HG03025 (cell line): ENCODE measurements at regions not wholly inside any gene's neighbourhood (a gene's known extent, or its start where the extent isn't known, plus 50 kb on each side); places are given as distances from the start of the nearest gene placed in this dataset.
"Not testable (repeated sequence)": the region's sequence is repeated elsewhere in the genome, so short reads cannot be mapped to it uniquely, and the experiment has no call there.

ENCODE experiments used
- ATAC-seq: cut with Tn5 transposase; IDR thresholded peaks from one replicate; pipeline ENCODE4 v1.9.1; 2021; ENCODE audit warnings: mild to moderate bottlenecking, moderate library complexity; ENCODE audit not compliant: unreplicated experiment, low FRiP score

DNA sequence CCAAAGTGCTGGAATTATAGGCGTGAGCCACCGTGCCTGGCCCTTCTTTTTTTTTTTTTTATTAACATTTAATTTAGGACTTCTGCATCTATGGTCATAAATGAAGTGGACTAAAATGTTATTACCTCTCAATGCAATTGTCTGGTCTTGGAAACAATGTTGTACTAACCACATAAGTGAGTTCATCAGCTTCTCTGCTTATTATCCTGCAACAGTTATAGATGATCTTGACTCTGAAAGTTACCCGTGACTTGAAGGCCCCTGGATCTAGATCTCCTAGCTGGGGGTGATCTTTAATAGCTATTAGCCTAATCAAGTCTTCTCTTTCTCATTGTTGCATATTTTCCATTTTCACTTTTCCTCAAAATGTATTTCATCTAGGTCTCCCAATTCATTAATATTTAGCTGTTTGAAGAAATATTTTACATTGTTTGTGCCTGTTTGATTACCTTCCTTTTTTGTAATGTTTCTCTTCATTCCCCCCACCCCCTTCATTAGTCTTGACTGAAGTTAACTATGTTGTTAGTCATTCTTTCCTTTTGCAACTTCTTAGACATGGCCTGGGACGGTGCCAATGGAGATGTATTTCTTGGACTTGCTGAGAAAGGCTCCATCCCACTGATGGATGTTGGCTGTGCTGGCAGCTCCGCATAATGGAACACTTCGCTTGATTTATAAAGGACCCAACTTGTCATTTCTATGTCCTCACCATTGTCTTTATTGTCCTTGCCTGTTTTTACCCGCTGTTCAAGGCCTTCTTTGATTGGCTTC is 141.6 kb upstream of the RIOK3 start:
- ATAC-seq, result no peak

DNA sequence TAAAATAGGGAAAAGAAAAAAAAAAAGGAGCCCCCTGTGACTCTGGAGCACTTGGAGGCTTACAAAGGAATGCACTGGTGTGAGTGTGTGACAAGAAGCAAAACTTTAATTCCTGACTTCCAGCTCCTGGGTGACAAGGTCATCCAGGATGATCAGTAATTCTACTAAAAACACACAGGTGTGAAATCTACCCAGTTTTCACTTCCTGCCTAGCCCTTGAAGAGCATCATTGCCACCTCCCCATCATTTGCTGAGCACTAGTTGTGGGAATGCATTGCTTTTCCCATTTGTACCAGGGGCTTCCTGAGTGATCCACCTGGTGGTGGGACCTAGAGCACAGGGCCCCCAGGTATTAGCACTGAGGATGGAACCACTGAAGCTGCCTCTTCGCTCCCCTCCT is 139.7 kb upstream of the RIOK3 start:
- no peak for ATAC-seq

DNA sequence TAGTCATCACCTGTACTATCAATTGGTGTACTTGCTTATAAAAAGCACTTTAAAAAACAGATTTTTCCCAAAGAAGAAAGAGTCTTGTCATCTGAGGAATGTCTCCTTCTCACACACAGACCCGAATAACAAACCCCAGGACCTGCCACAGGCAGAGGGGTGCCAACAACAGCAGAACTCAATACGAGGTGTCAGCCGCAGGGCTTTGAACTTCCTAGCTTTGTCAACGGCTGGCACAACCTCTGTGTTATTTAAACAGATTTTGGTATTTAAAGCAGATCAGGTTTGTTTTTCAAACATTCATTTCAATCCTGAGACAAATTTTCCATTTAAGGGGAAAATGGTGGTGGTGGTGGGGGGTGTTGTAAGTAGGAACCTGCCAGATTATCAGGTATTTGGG is 138.4 kb upstream of the RIOK3 start:
- no peak for ATAC-seq

DNA sequence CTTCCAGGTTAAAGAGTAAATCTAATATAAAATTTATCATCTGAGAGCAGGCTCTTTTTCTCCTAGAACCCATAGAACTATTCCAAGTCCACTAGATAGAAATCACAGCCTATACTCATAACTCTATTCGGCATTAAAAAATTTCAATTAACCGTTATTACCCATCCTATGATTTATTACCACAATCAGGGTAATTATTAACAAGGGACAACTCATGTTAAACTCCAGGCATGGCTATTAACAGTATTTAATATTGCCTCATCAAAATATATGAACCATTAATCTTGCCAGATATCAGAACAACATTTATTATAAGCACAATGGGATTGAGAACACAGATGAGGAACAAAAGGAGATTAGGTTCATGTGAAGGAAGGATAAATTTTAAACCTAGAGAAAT is 136.8 kb upstream of the RIOK3 start:
- no peak for ATAC-seq

DNA sequence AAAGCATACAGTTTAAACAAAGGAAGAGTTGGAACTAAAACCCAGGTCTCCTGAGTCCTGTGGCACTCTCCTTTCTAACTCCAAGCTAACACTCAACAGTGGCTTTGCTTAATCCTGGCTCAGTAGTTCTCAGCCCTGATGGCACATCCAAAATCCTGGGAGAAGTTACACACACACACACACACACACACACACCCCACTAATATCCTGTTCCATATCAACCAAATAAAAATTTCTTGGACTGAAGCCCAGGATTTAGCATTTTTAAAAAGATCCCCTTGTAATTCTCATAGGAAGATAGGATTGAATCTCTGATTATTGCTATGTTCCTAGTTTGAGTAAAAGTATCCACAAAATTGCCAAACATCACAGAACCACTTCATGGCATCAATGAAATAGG is 136.1 kb upstream of the RIOK3 start:
- ATAC-seq, result no peak

DNA sequence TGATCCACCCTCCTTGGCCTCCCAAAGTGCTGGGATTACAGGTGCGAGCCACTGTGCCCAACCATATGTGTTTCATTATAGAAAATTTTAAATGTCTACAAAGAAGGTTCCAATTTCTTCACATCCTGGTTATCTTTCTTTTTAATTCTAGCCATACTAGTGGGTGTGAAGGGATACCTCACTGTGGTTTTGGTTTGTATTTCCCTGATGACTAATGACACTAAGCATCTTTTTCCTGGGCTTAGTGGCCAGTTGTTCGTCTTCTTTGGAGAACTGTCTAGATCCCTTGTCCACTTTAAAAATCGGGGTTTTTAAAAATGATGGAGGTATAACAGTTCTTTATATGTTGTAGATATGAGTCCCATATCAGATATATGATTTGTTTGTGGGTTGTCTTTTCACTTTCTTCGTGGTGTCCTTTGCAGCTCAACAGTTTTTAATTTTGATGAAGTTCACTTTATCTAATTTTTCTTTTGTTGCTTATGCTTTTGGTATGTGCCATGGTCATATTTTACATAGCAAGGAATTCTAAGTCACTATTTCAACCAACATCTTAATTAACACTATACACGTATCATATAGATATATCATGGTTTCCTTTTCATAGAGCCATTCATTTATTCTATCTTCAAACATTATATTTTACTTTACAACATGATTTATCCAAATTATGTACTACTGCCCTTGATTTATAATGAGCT is 135.0 kb upstream of the RIOK3 start:
- no peak for ATAC-seq

DNA sequence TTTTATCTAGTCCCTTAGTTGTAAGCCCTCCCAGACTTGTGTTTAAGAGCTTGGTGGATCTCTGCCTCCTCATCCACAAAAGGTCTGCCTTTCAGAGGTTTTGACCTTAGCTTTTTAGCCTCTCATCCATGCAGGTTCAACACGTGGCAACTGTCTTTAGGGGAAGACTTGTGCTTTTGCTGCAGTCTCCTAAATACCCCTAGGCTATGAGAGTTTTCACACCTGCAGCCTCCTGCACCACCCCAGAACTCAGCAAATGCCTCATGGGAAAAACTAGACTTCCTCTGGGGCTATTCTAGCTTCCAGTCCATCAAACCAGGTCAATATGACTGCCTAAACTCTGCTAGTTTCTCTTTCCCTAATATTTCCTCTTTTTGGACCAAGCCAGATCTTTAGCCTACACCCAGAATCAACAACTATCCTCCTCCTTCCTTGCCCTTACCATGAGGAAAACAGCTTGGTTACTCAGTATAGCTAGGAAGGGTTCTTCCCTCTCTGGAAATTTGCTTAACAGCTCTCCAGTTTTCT is 132.3 kb upstream of the RIOK3 start:
- no peak for ATAC-seq

DNA sequence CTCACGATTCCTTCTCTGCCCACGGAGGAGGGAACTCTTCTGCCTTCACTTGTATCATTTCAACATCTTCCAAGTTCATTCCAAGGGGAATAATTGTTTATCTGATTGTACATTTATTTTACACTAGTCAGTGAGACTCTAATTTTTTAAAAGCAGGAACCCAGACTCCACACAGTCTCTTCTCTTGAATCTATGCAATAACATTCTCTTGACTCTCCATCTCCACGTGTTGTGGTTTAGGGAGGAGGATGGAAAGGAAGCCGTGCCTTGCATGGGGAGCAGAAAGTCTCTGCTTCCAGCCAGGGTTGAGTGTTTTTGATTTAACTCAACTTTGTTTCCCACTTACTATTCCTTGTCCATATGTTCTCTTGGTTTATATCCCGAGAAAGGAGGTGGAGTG is 131.1 kb upstream of the RIOK3 start:
- ATAC-seq, result no peak

DNA sequence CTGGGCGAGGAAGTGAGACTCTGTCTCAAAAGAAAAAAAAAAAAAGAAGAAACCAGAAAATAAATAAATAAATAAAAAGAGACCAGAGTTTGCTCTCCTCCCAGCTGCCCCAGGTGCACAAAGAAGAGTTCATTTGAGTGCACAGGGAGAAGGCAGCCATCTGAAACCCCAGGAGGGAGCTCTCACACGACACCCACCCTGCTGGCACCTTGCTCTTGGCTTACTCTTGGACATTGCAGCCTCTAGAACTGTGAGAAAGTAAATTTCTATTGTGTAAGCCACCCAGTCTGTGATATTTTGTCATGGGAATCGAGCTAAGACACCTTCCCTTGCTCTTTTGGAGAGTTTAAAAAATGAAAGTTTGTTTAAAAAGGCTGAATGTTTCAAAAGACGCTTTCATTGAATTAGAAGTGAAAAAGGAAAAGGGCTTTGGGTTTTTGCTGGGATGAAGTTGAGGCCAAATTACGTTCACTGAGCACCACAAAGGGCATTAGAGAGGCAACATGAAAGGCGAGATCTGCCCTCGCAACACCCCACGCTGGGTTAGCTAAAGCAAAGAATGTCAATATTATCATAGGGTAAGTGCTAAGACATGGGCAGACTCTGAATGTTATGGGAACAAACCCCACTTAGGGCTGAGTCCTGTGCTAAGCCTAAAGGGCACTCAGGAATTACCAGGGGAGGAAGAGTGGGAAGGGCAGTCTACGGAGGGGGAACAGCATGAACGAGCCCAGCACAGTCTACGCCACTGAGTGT is 128.9 kb upstream of the RIOK3 start:
- no peak for ATAC-seq

DNA sequence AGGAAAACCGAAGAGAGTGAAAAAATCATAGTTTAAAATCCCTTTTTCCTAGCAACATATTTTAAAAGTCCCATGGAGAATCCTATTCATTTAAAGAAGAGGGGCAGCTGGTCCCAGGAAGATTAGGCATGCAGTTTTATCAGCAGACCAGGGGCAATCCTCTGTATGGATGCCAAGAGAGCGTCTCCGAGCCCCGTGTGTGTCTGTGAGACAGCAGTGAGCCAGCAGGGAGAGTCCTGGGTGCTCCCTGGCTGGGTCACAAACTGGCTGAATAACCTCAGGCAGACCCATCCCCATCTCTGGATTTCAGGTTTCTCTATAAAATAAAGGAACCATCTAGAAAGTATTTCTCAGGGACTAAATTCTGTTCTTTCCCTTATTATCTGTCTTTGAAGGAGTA is 128.2 kb upstream of the RIOK3 start:
- ATAC-seq, result no peak

DNA sequence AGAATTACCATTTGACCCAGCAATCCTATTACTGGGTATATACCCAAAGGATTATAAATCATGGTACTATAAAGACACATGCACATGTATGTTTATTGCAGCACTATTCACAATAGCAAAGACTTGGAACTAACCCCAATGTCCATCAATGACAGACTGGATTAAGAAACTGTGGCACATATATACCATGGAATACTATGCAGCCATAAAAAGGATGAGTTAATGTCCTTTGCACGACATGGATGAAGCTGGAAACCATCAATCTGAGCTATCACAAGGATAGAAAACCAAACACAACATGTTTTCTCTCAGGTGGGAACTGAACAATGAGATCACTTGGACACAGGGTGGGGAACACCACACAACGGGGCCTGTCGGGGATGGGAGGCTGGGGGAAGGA is 123.4 kb upstream of the RIOK3 start:
- ATAC-seq, result not testable (repeated sequence)

DNA sequence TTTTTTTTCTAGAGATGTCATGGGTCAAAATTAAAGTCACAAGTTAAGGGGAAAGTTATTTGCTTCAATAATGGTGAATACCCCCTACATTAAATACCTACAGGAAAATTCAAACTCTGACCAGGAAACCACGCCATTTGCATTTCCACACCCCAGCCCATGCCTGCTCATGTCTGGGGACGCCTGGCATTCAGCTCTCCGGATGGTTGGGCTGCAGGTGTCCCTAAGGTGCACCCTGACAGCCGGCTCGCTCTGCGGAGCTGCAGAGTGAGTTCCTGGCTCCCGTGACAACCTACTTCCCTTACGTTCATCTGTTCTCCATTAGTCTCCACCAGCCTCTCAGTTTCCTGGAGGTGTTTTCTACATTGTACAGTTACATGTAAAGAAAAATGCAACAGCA is 122.7 kb upstream of the RIOK3 start:
- no peak for ATAC-seq

DNA sequence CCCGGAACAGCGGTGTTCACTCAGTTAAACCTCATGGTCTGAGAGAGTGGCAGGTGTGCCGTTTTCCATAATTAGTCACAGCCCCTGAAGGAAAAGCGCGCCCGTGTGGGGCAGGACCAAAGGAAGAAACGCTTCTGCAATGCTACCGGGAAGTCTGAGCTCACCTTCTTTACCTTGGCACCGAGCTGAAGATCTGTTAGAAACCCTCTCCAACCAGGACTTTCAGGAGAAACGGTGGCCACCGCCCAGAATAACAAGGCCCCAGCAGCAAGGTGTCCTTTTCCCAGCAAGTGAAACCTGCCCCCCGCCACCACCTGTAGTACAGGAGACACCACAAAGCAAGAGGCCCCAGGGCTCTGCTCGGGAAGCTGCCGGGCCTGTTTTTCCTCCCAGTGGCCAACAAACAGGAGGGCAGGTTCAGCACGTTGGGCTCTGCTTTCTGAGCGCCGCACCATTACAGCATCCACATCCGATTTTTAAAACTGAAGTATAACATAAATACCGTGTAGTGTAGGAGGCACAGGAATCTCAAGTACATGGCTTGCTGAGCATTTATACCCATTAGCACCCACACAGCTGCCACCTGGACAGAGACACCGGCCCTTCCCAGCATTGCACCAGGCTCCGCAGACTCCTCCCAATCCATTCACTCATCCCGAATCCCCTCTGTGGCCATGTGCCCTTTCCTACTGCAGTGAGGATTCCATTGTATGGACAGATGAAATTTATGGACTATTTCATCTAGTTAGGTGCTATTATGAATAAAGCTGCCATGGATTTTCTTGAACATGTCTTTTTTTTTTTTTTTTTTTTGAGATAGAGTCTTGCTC is 121.8 kb upstream of the RIOK3 start:
- no peak for ATAC-seq

DNA sequence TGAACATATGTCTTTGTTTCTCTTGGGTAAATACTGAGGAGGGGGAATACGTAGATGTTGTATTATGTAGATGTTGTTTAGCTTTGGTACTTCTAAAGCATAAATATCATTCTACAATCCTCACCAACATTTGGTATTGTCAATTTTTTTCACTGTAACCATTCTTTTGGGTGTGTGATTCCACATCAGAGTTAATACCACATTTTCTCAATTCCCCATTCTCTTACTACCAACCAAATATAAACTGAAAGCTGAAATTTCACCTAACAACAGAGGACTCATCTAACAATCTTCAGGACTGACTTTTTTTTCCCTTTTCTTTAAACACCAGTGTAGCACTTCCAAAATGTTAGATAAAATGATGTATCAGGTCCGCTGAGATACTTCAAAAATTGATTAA is 120.7 kb upstream of the RIOK3 start:
- no peak for ATAC-seq

DNA sequence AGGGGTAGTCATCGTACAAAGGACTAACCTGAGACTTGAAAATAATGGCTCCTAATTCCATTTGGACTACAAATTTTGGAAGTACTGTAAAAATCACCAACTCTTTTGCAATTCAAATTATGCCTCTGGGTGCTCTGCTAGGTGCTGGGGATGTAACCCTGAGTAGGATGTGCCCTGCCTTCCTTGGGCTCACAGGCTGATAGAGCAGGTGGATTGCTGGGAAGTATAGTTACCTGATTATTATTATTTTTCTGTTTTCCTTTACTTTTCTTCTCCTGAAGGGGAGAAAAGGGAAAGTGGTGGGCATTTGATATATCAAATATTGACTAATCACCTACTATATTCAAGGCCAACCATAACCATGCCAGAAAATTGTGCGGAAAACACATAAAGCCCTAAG is 119.3 kb upstream of the RIOK3 start:
- no peak for ATAC-seq

DNA sequence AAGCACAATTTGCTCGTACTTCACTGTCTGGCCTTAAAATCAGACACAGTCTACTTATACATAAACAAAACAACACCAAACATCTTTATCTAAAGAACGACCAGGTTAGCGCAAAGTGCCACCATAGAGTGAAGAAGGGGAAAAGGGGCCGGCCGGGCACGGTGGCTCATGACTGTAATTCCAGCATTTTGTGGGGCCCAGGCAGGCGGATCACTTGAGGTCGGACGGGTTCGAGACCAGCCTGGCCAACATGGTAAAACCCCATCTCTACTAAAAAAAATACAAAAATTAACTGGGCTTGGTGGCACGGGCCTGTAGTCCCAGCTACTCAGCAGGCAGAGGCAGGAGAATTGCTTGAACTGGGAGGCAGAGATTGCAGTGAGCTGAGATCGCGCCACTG is 118.5 kb upstream of the RIOK3 start:
- ATAC-seq, result no peak

DNA sequence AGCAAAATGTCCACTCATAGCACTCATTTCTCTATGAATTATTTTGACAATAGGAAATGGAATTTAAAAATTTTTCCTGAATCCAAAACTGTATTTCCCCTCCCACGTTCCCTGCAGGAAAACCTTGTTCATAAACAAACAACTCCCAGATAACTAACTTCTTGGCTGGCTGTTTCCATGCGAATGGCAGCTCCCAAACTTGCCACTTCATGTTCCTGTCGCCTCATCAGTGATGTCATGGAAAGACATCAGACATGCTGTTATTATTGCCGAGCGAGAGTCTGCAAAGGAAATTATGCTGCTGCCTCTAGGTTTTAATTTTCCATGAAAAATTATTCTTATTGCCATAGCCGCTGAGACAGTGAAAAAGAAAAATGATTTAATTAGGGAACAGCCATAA is 117.0 kb upstream of the RIOK3 start:
- ATAC-seq, result no peak

DNA sequence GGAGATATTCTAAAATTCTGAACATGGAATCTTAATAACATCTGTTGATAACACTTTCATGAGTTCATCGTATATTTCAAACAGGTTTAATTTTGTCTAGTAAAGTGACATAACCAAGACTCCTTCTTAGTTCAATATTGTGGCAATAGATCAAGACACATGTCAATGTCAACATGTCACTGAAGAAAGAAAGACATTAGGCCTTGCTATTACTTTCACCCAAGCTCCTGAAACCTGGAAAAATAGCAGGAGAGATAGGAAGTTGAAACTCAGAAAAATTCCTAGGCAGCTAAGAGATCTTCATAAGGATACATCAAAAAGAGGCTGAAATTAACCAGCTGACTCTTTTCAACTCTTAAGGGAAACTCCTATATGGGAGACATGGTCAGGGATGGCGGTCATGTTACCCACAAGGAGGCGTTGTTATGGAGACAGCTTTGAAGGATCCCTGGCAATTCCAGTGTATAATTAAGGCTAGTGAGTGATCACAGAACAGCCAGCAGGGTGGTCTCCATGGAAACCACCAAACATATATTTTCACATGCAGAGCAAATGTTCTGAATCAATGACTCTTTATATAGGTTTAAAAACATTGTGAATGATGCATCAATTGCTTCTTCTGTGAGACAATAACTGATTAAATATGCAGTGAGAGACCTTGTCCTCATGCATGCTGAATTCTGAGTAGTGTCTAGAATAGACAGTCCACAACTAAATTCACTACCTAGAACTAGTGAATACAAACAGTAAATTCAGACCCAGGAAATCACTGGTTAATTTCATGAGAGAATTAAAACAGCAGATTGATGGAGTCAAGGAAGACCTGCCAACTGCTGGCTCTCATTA is 115.3 kb upstream of the RIOK3 start:
- no peak for ATAC-seq

DNA sequence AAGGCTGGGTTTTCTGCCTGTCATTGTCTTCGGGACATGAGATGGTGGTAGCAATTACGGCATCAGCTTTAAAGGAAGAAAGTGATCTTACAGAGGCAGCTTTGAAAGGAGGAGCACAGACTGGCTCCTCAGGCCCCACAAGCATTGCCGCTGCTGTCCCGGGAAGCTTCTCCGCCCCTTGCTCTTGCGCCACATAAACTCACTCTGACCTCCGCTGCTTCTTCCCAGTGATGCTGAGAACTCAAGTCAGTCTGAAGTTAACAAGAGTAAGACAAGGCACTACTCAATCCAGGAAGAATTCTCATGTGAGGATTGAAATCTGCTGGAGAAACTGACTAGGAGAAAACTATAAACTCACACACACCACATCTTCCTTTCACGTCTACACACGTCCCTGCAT is 112.4 kb upstream of the RIOK3 start:
- ATAC-seq, result no peak

DNA sequence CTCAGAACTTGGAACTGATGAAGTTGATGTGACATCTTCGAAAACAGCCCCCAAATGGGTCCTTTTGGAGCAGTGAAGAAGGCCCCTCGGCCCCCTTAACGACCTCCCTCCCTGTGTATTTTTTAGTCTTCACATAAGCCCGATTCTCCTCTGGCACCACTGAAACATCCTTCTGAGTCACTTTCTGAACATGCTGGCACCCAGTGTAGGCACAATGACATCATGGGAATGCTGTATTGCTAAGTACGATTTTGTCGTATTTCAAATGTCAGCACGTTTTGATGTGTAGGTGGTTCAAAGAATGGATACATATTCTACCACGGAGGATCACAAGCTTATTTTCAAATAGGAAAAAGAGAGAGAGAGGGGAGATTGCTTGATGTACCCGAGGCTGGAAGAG is 111.7 kb upstream of the RIOK3 start:
- ATAC-seq, result no peak
